Sigmoid colon (tissue), 6 donors: ENCODE measurements at regions not wholly inside any gene's neighbourhood (a gene's known extent, or its start where the extent isn't known, plus 50 kb on each side); places are given as distances from the start of the nearest gene placed in this dataset.

ENCODE experiments used
- DNase-seq: peaks from one replicate; pipeline ENCODE4 v3.0.0-alpha.2; 2019
- H3K27ac ChIP-seq, 4 donors: fragments of 200-600 bp; sonication (generic); one replicate each; pipeline ENCODE4 v1.5.1; 2016 to 2019; ENCODE audit warnings: mild to moderate bottlenecking in 1 of 4
- H3K27me3 ChIP-seq, 3 donors: fragments of 200-600 bp; sonication (generic); one replicate each; pipeline ENCODE4 v1.5.1; 2019; ENCODE audit warnings: mild to moderate bottlenecking in 1 of 3
- H3K36me3 ChIP-seq, 4 donors: fragments of 200-600 bp; sonication (generic); one replicate each; pipeline ENCODE4 v1.5.1; 2016 to 2019
- H3K4me1 ChIP-seq, 4 donors: fragments of 200-600 bp; sonication (generic); one replicate each; pipeline ENCODE4 v1.5.1; 2017 to 2019
- H3K4me3 ChIP-seq, 4 donors: fragments of 200-600 bp; sonication (generic); one replicate each; pipeline ENCODE4 v1.5.1; 2017 to 2019; ENCODE audit warnings: mild to moderate bottlenecking in 2 of 4, moderate library complexity in 1 of 4
- H3K9me3 ChIP-seq, 4 donors: fragments of 200-600 bp in 3 of 4; sonication (generic) in 3 of 4; one replicate each; pipeline versions ENCODE4 v1.5.1 to v1.6.1; 2013 to 2019
- CTCF ChIP-seq, 4 experiments: fragments of 450-650 bp in 3 of 4; fragments of 200-600 bp in 1 of 4; IDR thresholded peaks; one replicate each; pipeline ENCODE4 v1.5.1; 2016 to 2019; ENCODE audit warnings: antibody characterized with exemption in 4 of 4, mild to moderate bottlenecking in 3 of 4, moderate library complexity in 2 of 4
- EP300 ChIP-seq, 4 donors: sonication (generic); formaldehyde crosslinking; IDR thresholded peaks; one replicate each; pipeline ENCODE4 v1.6.1; 2017; ENCODE audit warnings: antibody characterized with exemption in 4 of 4
- POLR2A ChIP-seq, 2 donors: fragments of 450-650 bp; IDR thresholded peaks; one replicate each; pipeline ENCODE4 v1.6.1; 2016; ENCODE audit warnings: antibody characterized with exemption in 2 of 2, mild to moderate bottlenecking in 2 of 2, moderate library complexity in 2 of 2
- POLR2AphosphoS5 ChIP-seq, 4 donors: sonication (generic); formaldehyde crosslinking; IDR thresholded peaks; one replicate each; pipeline ENCODE4 v1.6.1; 2017; ENCODE audit warnings: antibody characterized with exemption in 4 of 4
- WGBS, 2 donors: extraction: QIAGEN DNeasy Blood & Tissue Kit; methylation state at CpG; one replicate each; pipeline ENCODE4 v1.1.7; 2013; 5-methylcytosine and 5-hydroxymethylcytosine counted together
- intact Hi-C: fragments of 100-400 bp; cut with DNase I; formaldehyde crosslinking; loops from one replicate; pipeline ENCODE4 v1.15.1; 2023
- donor health status: healthy with polysubstance abuse.
- donor health status: healthy.

- Histone ChIP-seq H3K36me3 (no peaks in the 10 kb centered on the region), H3K9me3 (no peaks in the 10 kb centered on the region), H3K27ac (no peak overlapping the region), H3K4me1 (no peaks in the 10 kb centered on the region), H3K27me3 (peaks cover 0 to 6% (median 0%) of the 10 kb centered on the region in 3 donors), H3K4me3 (no peak overlapping the region)
- TF ChIP-seq CTCF (IDR thresholded peaks at IDR 0.05) (no peak), EP300 (IDR thresholded peaks at IDR 0.05) (no peak), POLR2AphosphoS5 (IDR thresholded peaks at IDR 0.05) (no peak), POLR2A (IDR thresholded peaks at IDR 0.05) (no peak)
- DNase-seq: no peak
- intact Hi-C loops: no loop called here
- 93 to 97% methylated on average over 1 of the region's 1 CpG for WGBS, 2 donors
Observed at GRCh38 chr1:181396811-181397210, 86.5 kb upstream of the CACNA1E start.

GRCh38 chr1:181397845-181398244 lies 85.5 kb upstream of the CACNA1E start:
- Histone ChIP-seq H3K4me3 (no peak overlapping the region), H3K9me3 (no peaks in the 10 kb centered on the region), H3K27me3 (peaks cover 0 to 6% (median 0%) of the 10 kb centered on the region in 3 donors), H3K27ac (no peak overlapping the region), H3K36me3 (no peaks in the 10 kb centered on the region), H3K4me1 (no peaks in the 10 kb centered on the region)
- TF ChIP-seq POLR2AphosphoS5 (IDR thresholded peaks at IDR 0.05) (no peak), EP300 (IDR thresholded peaks at IDR 0.05) (no peak), POLR2A (IDR thresholded peaks at IDR 0.05) (no peak), CTCF (IDR thresholded peaks at IDR 0.05) (no peak)
- 46 to 56% methylated on average over 3 of the region's 3 CpGs for WGBS, 2 donors
- no peak for DNase-seq
- intact Hi-C loops: no loop called here

GRCh38 chr1:181398544-181398943 lies 84.8 kb upstream of the CACNA1E start:
- intact Hi-C loops: no loop called here
- Histone ChIP-seq H3K4me1 (no peaks in the 10 kb centered on the region), H3K9me3 (no peaks in the 10 kb centered on the region), H3K4me3 (no peak overlapping the region), H3K36me3 (no peaks in the 10 kb centered on the region), H3K27ac (no peak overlapping the region), H3K27me3 (peaks cover 0 to 3% (median 0%) of the 10 kb centered on the region in 3 donors)
- DNase-seq: no peak
- TF ChIP-seq CTCF (IDR thresholded peaks at IDR 0.05) (no peak), POLR2A (IDR thresholded peaks at IDR 0.05) (no peak), POLR2AphosphoS5 (IDR thresholded peaks at IDR 0.05) (no peak), EP300 (IDR thresholded peaks at IDR 0.05) (no peak)
- 82 to 83% methylated on average over 4 of the region's 4 CpGs for WGBS, 2 donors

- no peaks in the 10 kb centered on the region for H3K36me3 ChIP-seq
- no peaks in the 10 kb centered on the region for H3K4me1 ChIP-seq
- intact Hi-C loops: no loop called here
- no peak overlapping the region for H3K4me3 ChIP-seq
- no peak for DNase-seq
- WGBS, 2 donors: 49 to 64% methylated on average over 2 of the region's 2 CpGs
- H3K27me3 ChIP-seq: no peaks in the 10 kb centered on the region
- TF ChIP-seq POLR2A (IDR thresholded peaks at IDR 0.05): no peak
- no peak for TF ChIP-seq POLR2AphosphoS5 (IDR thresholded peaks at IDR 0.05)
- TF ChIP-seq EP300 (IDR thresholded peaks at IDR 0.05): no peak
- TF ChIP-seq CTCF (IDR thresholded peaks at IDR 0.05): no peak
- H3K27ac ChIP-seq: no peak overlapping the region
- no peaks in the 10 kb centered on the region for H3K9me3 ChIP-seq
Observed at GRCh38 chr1:181405584-181405983, 77.7 kb upstream of the CACNA1E start.

GRCh38 chr1:181406989-181407388 lies 76.3 kb upstream of the CACNA1E start:
- no peak overlapping the region for H3K4me3 ChIP-seq
- no peaks in the 10 kb centered on the region for H3K4me1 ChIP-seq
- TF ChIP-seq CTCF (IDR thresholded peaks at IDR 0.05): no peak
- TF ChIP-seq EP300 (IDR thresholded peaks at IDR 0.05): no peak
- H3K27ac ChIP-seq: no peak overlapping the region
- intact Hi-C loops: no loop called here
- H3K36me3 ChIP-seq: no peaks in the 10 kb centered on the region
- DNase-seq: no peak
- no peaks in the 10 kb centered on the region for H3K9me3 ChIP-seq
- no peaks in the 10 kb centered on the region for H3K27me3 ChIP-seq
- WGBS, 2 donors: 96 to 98% methylated on average over 2 of the region's 2 CpGs
